Thyroid gland (tissue), 4 donors: ENCODE measurements at regions not wholly inside any gene's neighbourhood (a gene's known extent, or its start where the extent isn't known, plus 50 kb on each side); places are given as distances from the start of the nearest gene placed in this dataset.

Source experiments
- DNase-seq, 2 donors: peaks; one replicate each; pipeline ENCODE4 v3.0.0-alpha.2; 2019
- H3K27ac ChIP-seq, 3 donors: fragments of 200-600 bp; sonication (generic); 1 replicate in 2 of 3; 2 replicates in 1 of 3; pipeline ENCODE4 v1.5.1; 2016 to 2019; ENCODE audit warnings: mild to moderate bottlenecking in 1 of 3, moderate library complexity in 1 of 3
- H3K27me3 ChIP-seq: fragments of 200-600 bp; sonication (generic); one replicate; pipeline ENCODE4 v1.5.1; 2019
- H3K36me3 ChIP-seq, 2 donors: fragments of 200-600 bp; sonication (generic); one replicate each; pipeline ENCODE4 v1.5.1; 2016 to 2019
- H3K4me1 ChIP-seq, 2 donors: fragments of 200-600 bp; sonication (generic); one replicate each; pipeline ENCODE4 v1.5.1; 2017 to 2019
- H3K4me3 ChIP-seq, 3 donors: fragments of 200-600 bp; sonication (generic); replicated peaks in 1 of 3; 1 replicate in 2 of 3; 2 replicates in 1 of 3; pipeline ENCODE4 v1.5.1; 2016; ENCODE audit warnings: mild to moderate bottlenecking in 1 of 3
- H3K9me3 ChIP-seq: fragments of 200-600 bp; sonication (generic); one replicate; pipeline ENCODE4 v1.5.1; 2017
- CTCF ChIP-seq, 6 experiments: fragments of 200-600 bp in 3 of 6; fragments of 450-650 bp in 3 of 6; sonication (generic) in 3 of 6; IDR thresholded peaks; one replicate each; pipeline ENCODE4 v1.5.1; 2016 to 2019; ENCODE audit warnings: antibody characterized with exemption in 6 of 6, mild to moderate bottlenecking in 2 of 6, inconsistent platforms in 1 of 6, moderate library complexity in 1 of 6
- POLR2A ChIP-seq, 2 donors: fragments of 450-650 bp; IDR thresholded peaks; one replicate each; pipeline ENCODE4 v1.6.1; 2017; ENCODE audit warnings: antibody characterized with exemption in 2 of 2, mild to moderate bottlenecking in 2 of 2, moderate library complexity in 1 of 2
- WGBS, 2 donors: methylation state at CpG; one replicate each; pipeline ENCODE4 v1.1.5; 2017; 5-methylcytosine and 5-hydroxymethylcytosine counted together
- intact Hi-C: fragments of 100-400 bp; cut with DNase I; formaldehyde crosslinking; loops from one replicate; pipeline ENCODE4 v1.15.1; 2023

DNA sequence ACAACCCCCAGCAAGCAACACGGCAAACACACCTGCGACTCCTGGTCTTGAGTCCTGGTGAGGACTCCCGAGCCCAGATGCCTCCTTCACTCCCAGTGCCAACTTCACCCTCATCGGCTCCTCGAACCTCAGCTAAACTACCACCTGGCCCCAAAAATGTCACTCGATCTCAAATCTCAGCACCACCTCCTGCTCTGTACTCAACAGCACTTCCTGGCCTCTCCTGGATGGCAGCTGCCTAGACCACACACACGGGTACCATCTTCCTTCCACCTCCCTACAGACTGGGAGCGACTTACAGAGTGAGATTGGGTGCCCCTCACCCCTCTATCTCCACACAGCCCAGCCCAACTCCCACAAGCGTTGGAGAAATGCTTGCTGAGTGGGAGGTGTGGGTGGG lies 123.9 kb upstream of the MGMT start:
- no peaks in the 10 kb centered on the region for H3K36me3 ChIP-seq
- no peak overlapping the region for H3K27ac ChIP-seq
- intact Hi-C loops, result loop anchor here (10.0 kb wide), 1 partner anchor 632 kb away; no protein-coding TSS in a partner anchor
- TF ChIP-seq POLR2A (IDR thresholded peaks at IDR 0.05), result no peak
- TF ChIP-seq CTCF (IDR thresholded peaks at IDR 0.05), result no peak
- no peaks in the 10 kb centered on the region for H3K27me3 ChIP-seq
- DNase-seq, result no peak
- WGBS, 2 donors, result 88 to 93% methylated on average over 9 of the region's 9 CpGs
- no peak overlapping the region for H3K4me3 ChIP-seq
- no peaks in the 10 kb centered on the region for H3K4me1 ChIP-seq
- no peaks in the 10 kb centered on the region for H3K9me3 ChIP-seq

DNA sequence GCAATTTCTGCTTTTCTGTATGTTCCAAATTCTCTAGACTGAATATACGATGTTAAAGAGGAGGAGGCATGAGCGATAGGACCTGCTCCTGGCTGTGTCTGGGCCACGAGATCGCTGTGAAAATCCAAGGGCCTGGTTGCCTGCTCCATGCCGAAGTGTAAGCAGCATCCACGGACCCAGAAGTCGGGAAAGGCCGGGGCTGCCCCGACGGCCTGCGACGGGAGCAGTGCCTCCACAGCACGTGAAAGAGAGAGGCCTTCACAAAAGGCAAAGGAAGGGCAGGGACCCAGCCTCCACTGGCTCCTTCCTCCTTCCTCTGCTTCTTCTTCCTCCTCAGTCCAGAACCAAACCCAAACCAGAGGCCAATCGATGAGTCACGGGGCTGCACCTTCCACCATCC lies 122.9 kb upstream of the MGMT start:
- Histone ChIP-seq H3K4me3 (no peak overlapping the region), H3K9me3 (no peaks in the 10 kb centered on the region), H3K27me3 (no peaks in the 10 kb centered on the region), H3K27ac (no peak overlapping the region), H3K4me1 (no peaks in the 10 kb centered on the region), H3K36me3 (no peaks in the 10 kb centered on the region)
- no peak for DNase-seq
- WGBS, 2 donors, result 94 to 96% methylated on average over 15 of the region's 15 CpGs
- intact Hi-C loops, result loop anchor here (10.0 kb wide), 1 partner anchor 631 kb away; no protein-coding TSS in a partner anchor
- TF ChIP-seq POLR2A (IDR thresholded peaks at IDR 0.05), result no peak
- TF ChIP-seq CTCF (IDR thresholded peaks at IDR 0.05), result no peak

GRCh38 chr10:129344731-129345355 lies 122.2 kb upstream of the MGMT start:
- no peaks in the 10 kb centered on the region for H3K9me3 ChIP-seq
- no peak for DNase-seq
- no peak overlapping the region for H3K27ac ChIP-seq
- no peak overlapping the region for H3K4me3 ChIP-seq
- WGBS, 2 donors, result 92% methylated on average over 12 of the region's 12 CpGs
- H3K4me1 ChIP-seq, result no peaks in the 10 kb centered on the region
- H3K36me3 ChIP-seq, result no peaks in the 10 kb centered on the region
- intact Hi-C loops, result loop anchor here (10.0 kb wide), 1 partner anchor 630 kb away; no protein-coding TSS in a partner anchor
- no peak for TF ChIP-seq POLR2A (IDR thresholded peaks at IDR 0.05)
- TF ChIP-seq CTCF (IDR thresholded peaks at IDR 0.05), result no peak
- no peaks in the 10 kb centered on the region for H3K27me3 ChIP-seq

DNA sequence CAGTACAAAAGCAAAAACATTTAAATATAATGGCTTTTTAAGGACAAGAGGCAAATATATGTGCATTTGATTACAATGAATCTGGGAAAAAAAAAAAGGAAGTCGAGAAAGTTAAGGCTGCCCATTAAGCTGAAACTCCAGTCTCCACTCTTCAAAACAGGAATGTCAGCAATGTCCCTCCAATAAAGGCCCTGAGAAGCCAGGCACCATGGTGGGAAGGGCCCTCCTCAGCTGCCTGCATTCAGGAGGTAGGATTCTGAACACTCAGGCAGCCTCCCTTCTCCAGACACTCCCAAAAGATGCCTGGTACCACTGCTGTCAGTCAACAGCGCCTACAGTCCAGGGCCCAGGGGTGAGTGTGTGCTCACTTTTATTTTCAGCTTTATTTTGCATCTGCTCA lies 121.3 kb upstream of the MGMT start:
- Histone ChIP-seq H3K4me3 (no peak overlapping the region), H3K4me1 (no peaks in the 10 kb centered on the region), H3K9me3 (no peaks in the 10 kb centered on the region), H3K27me3 (no peaks in the 10 kb centered on the region), H3K36me3 (no peaks in the 10 kb centered on the region), H3K27ac (no peak overlapping the region)
- DNase-seq, result no peak
- intact Hi-C loops, result loop anchor here (10.0 kb wide), 1 partner anchor 629 kb away; no protein-coding TSS in a partner anchor
- TF ChIP-seq POLR2A (IDR thresholded peaks at IDR 0.05) (no peak), CTCF (IDR thresholded peaks at IDR 0.05) (no peak)
- 59 to 70% methylated on average over 2 of the region's 2 CpGs for WGBS, 2 donors

DNA sequence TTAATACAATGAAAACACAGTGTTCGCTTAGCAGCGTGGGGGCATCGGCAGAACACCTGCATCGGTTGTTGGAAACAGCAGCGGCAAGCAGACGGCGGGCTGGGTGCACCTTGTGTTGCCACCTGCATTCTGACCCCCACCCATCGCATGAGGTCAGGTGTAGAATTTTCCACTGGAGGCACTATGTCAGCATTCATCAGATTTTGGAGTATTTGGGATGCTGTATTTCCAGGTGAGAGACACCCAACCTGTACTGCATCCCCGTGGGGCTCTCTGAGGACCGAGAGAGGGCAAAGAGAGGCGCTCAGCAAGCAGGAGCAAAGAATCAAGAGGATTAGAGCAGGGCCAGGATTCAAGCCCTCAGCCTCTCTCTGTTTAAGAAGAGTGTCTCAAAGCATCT lies 116.4 kb upstream of the MGMT start:
- no peak overlapping the region for H3K4me3 ChIP-seq
- H3K4me1 ChIP-seq, result no peaks in the 10 kb centered on the region
- DNase-seq, result no peak
- H3K36me3 ChIP-seq, result no peaks in the 10 kb centered on the region
- no peak for TF ChIP-seq POLR2A (IDR thresholded peaks at IDR 0.05)
- no peak for TF ChIP-seq CTCF (IDR thresholded peaks at IDR 0.05)
- no peaks in the 10 kb centered on the region for H3K27me3 ChIP-seq
- no peak overlapping the region for H3K27ac ChIP-seq
- H3K9me3 ChIP-seq, result no peaks in the 10 kb centered on the region
- 83 to 85% methylated on average over 11 of the region's 11 CpGs for WGBS, 2 donors
- intact Hi-C loops, result no loop called here
